ENCODE measurements at regions not wholly inside any gene's neighbourhood (a gene's known extent, or its start where the extent isn't known, plus 50 kb on each side); places are given as distances from the start of the nearest gene placed in this dataset.

- Histone ChIP-seq H3K9me3 (no peaks in the 10 kb centered on the region), H3K27ac (no peak overlapping the region), H3K27me3 (no peaks in the 10 kb centered on the region), H3K36me3 (no peaks in the 10 kb centered on the region), H3K4me3 (no peak overlapping the region), H3K4me1 (no peaks in the 10 kb centered on the region)
- DNase-seq (no peak), ATAC-seq (no peak)
- TF ChIP-seq, protein P1, sequence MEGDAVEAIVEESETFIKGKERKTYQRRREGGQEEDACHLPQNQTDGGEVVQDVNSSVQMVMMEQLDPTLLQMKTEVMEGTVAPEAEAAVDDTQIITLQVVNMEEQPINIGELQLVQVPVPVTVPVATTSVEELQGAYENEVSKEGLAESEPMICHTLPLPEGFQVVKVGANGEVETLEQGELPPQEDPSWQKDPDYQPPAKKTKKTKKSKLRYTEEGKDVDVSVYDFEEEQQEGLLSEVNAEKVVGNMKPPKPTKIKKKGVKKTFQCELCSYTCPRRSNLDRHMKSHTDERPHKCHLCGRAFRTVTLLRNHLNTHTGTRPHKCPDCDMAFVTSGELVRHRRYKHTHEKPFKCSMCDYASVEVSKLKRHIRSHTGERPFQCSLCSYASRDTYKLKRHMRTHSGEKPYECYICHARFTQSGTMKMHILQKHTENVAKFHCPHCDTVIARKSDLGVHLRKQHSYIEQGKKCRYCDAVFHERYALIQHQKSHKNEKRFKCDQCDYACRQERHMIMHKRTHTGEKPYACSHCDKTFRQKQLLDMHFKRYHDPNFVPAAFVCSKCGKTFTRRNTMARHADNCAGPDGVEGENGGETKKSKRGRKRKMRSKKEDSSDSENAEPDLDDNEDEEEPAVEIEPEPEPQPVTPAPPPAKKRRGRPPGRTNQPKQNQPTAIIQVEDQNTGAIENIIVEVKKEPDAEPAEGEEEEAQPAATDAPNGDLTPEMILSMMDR (IDR thresholded peaks at IDR 0.05) = no peak
- intact Hi-C loops (cut with DNase I) = no loop called here
Measured at GRCh38 chr17:14875557-14876412, 389.3 kb downstream of the PMP22 start.

- Histone ChIP-seq H3K4me3 (no peak overlapping the region), H3K36me3 (no peaks in the 10 kb centered on the region), H3K27me3 (no peaks in the 10 kb centered on the region), H3K27ac (no peak overlapping the region), H3K4me1 (no peaks in the 10 kb centered on the region), H3K9me3 (no peaks in the 10 kb centered on the region)
- TF ChIP-seq, protein P1 (IDR thresholded peaks at IDR 0.05) = no peak
- no peak for DNase-seq
- intact Hi-C loops (cut with DNase I) = no loop called here
- ATAC-seq = no peak
Measured at GRCh38 chr17:14873996-14874395, 391.1 kb downstream of the PMP22 start.

GRCh38 chr17:14873540-14873939 is 391.6 kb downstream of the PMP22 start:
- H3K27ac ChIP-seq = no peak overlapping the region

DNA sequence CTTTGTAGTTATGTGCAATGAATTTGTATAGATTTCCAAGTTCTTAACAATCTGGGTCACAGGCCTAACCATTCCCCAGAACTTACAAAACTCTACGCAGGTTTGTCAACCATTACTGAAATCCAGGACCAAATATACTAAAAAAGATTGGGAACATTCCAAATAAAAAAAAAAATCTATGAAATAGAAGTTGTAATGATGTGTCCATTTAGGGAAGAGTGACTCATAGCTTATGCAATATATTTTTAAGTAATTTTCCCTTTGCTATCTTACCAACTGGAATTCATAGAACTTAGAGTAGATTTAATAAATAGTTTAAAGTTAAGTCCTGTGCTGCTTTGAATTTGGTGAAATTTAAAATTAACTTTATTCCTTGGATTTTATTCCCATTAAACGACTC is 393.2 kb downstream of the PMP22 start:
- ATAC-seq = no peak
- no peaks in the 10 kb centered on the region for H3K9me3 ChIP-seq
- TF ChIP-seq, protein P1 (IDR thresholded peaks at IDR 0.05) = no peak

More at GRCh38 chr17:14873540-14873939, 391.6 kb downstream of the PMP22 start:
- Histone ChIP-seq H3K9me3 (no peaks in the 10 kb centered on the region), H3K27me3 (peaks cover 3% of the 10 kb centered on the region), H3K36me3 (no peaks in the 10 kb centered on the region), H3K4me1 (no peaks in the 10 kb centered on the region), H3K4me3 (no peak overlapping the region)
- intact Hi-C loops (cut with DNase I) = no loop called here
- ATAC-seq (no peak), DNase-seq (no peak)
- TF ChIP-seq, protein P1 (IDR thresholded peaks at IDR 0.05) = no peak

GRCh38 chr17:14866266-14866665 is 398.9 kb downstream of the PMP22 start:
- Histone ChIP-seq H3K36me3 (no peaks in the 10 kb centered on the region), H3K27me3 (peaks cover 3% of the 10 kb centered on the region), H3K9me3 (no peaks in the 10 kb centered on the region), H3K4me3 (no peak overlapping the region), H3K4me1 (no peaks in the 10 kb centered on the region), H3K27ac (no peak overlapping the region)
- TF ChIP-seq, protein P1 (IDR thresholded peaks at IDR 0.05) = no peak
- ATAC-seq (no peak), DNase-seq (no peak)
- intact Hi-C loops (cut with DNase I) = no loop called here

More for the DNA sequence above, 393.2 kb downstream of the PMP22 start:
- no peak for DNase-seq
- Histone ChIP-seq H3K36me3 (no peaks in the 10 kb centered on the region), H3K27ac (no peak overlapping the region), H3K27me3 (peaks cover 3% of the 10 kb centered on the region), H3K4me3 (no peak overlapping the region), H3K4me1 (no peaks in the 10 kb centered on the region)
- intact Hi-C loops (cut with DNase I) = no loop called here

All from upper lobe of right lung (tissue), 1 donor.